ENCODE measurements at regions not wholly inside any gene's neighbourhood (a gene's known extent, or its start where the extent isn't known, plus 50 kb on each side); places are given as distances from the start of the nearest gene placed in this dataset.

GRCh38 chr1:88188038-88188437 lies 496.0 kb upstream of the PKN2 start:
- H3K9me3 ChIP-seq: no peaks in the 10 kb centered on the region
- ChIA-PET POLR2A (no interaction called here), CTCF (no interaction called here)
- Mint-ChIP-seq H3K4me3 (ENCODE audit: unreplicated experiment) (no peak overlapping the region), H3K36me3 (ENCODE audit: insufficient read depth, unreplicated experiment) (no peaks in the 10 kb centered on the region), H3K4me1 (ENCODE audit: low read depth, unreplicated experiment) (peaks cover 5% of the 10 kb centered on the region), H3K27me3 (ENCODE audit: insufficient read depth, unreplicated experiment) (no peaks in the 10 kb centered on the region), H3K27ac (ENCODE audit: unreplicated experiment) (no peak overlapping the region), H3K9me3 (ENCODE audit: unreplicated experiment) (no peaks in the 10 kb centered on the region)
- no TSS peak for BruUV-seq (replicated peaks)
- no peak for DNase-seq
- no peak overlapping the region for H3K4me3 ChIP-seq (ENCODE audit: low read depth, low read length)
- H3K27me3 ChIP-seq (replicated peaks; ENCODE audit: control insufficient read depth, insufficient read depth, low read length): no peaks in the 10 kb centered on the region
- no peak for TF ChIP-seq CTCF (IDR thresholded peaks at IDR 0.05; ENCODE audit: insufficient read depth in 1 of 2, low read depth in 1 of 2, low read length in 1 of 2, severe bottlenecking in 1 of 2, unreplicated experiment in 1 of 2)
- no peaks in the 10 kb centered on the region for H3K36me3 ChIP-seq (ENCODE audit: control insufficient read depth, insufficient read depth, low read length)
- H3K4me1 ChIP-seq: no peaks in the 10 kb centered on the region
- intact Hi-C loops (cut with micrococcal nuclease; ENCODE audit: unreplicated experiment): loop anchor here (10.0 kb wide), 1 partner anchor 407 kb away; no protein-coding TSS in a partner anchor

- no peaks in the 10 kb centered on the region for H3K4me1 ChIP-seq
- Mint-ChIP-seq H3K4me3 (ENCODE audit: unreplicated experiment) (no peak overlapping the region), H3K9me3 (ENCODE audit: unreplicated experiment) (no peaks in the 10 kb centered on the region), H3K4me1 (ENCODE audit: low read depth, unreplicated experiment) (peaks cover 13% of the 10 kb centered on the region), H3K36me3 (ENCODE audit: insufficient read depth, unreplicated experiment) (no peaks in the 10 kb centered on the region), H3K27ac (ENCODE audit: unreplicated experiment) (no peak overlapping the region), H3K27me3 (ENCODE audit: insufficient read depth, unreplicated experiment) (no peaks in the 10 kb centered on the region)
- no peak for DNase-seq
- POLR2A ChIA-PET: no interaction called here
- CTCF ChIA-PET: no interaction called here
- H3K36me3 ChIP-seq (ENCODE audit: control insufficient read depth, insufficient read depth, low read length): no peaks in the 10 kb centered on the region
- H3K4me3 ChIP-seq (ENCODE audit: low read depth, low read length): no peak overlapping the region
- TF ChIP-seq CTCF (IDR thresholded peaks at IDR 0.05; ENCODE audit: insufficient read depth in 1 of 2, low read depth in 1 of 2, low read length in 1 of 2, severe bottlenecking in 1 of 2, unreplicated experiment in 1 of 2): no peak
- intact Hi-C loops (cut with micrococcal nuclease; ENCODE audit: unreplicated experiment): loop anchor here (10.0 kb wide), 1 partner anchor 405 kb away; no protein-coding TSS in a partner anchor
- H3K9me3 ChIP-seq: no peaks in the 10 kb centered on the region
- BruUV-seq (replicated peaks): no TSS peak
- no peaks in the 10 kb centered on the region for H3K27me3 ChIP-seq (replicated peaks; ENCODE audit: control insufficient read depth, insufficient read depth, low read length)
These were observed 494.5 kb upstream of the PKN2 start for GRCh38 chr1:88189525-88189924.

- Mint-ChIP-seq H3K9me3 (ENCODE audit: unreplicated experiment) (no peaks in the 10 kb centered on the region), H3K27ac (ENCODE audit: unreplicated experiment) (no peak overlapping the region), H3K27me3 (ENCODE audit: insufficient read depth, unreplicated experiment) (no peaks in the 10 kb centered on the region), H3K4me3 (ENCODE audit: unreplicated experiment) (no peak overlapping the region), H3K36me3 (ENCODE audit: insufficient read depth, unreplicated experiment) (no peaks in the 10 kb centered on the region), H3K4me1 (ENCODE audit: low read depth, unreplicated experiment) (peaks cover 13% of the 10 kb centered on the region)
- H3K9me3 ChIP-seq: no peaks in the 10 kb centered on the region
- no peaks in the 10 kb centered on the region for H3K36me3 ChIP-seq (ENCODE audit: control insufficient read depth, insufficient read depth, low read length)
- intact Hi-C loops (cut with micrococcal nuclease; ENCODE audit: unreplicated experiment): no loop called here
- ChIA-PET POLR2A (no interaction called here), CTCF (no interaction called here)
- no peaks in the 10 kb centered on the region for H3K27me3 ChIP-seq (replicated peaks; ENCODE audit: control insufficient read depth, insufficient read depth, low read length)
- BruUV-seq (replicated peaks): no TSS peak
- no peak for DNase-seq
- H3K4me3 ChIP-seq (ENCODE audit: low read depth, low read length): no peak overlapping the region
- H3K4me1 ChIP-seq: no peaks in the 10 kb centered on the region
- no peak for TF ChIP-seq CTCF (IDR thresholded peaks at IDR 0.05; ENCODE audit: insufficient read depth in 1 of 2, low read depth in 1 of 2, low read length in 1 of 2, severe bottlenecking in 1 of 2, unreplicated experiment in 1 of 2)
These were observed 492.2 kb upstream of the PKN2 start for GRCh38 chr1:88191917-88192316.

Data from Caco-2 (cell line).